Fibroblast of lung (primary cell): ENCODE measurements at regions not wholly inside any gene's neighbourhood (a gene's known extent, or its start where the extent isn't known, plus 50 kb on each side); places are given as distances from the start of the nearest gene placed in this dataset.

Experiments
- DNase-seq, 2 donors: peaks; one replicate each; pipeline versions ENCODE4 v3.0.0 to v3.0.0-alpha.2; 2010; ENCODE audit warnings: low read depth in 2 of 2
- H2AFZ ChIP-seq: 2 replicates; pipeline ENCODE4 v1.5.1; 2012; ENCODE audit warnings: low read length, control low read depth, inconsistent platforms
- H3K27ac ChIP-seq: 2 replicates; pipeline ENCODE4 v1.5.1; 2011; ENCODE audit warnings: low read length, control low read depth; ENCODE audit not compliant: insufficient read depth
- H3K27me3 ChIP-seq: 2 replicates; pipeline ENCODE4 v1.5.1; 2011; ENCODE audit warnings: mild to moderate bottlenecking, low read length; ENCODE audit not compliant: control insufficient read depth, insufficient read depth
- H3K36me3 ChIP-seq: 2 replicates; pipeline ENCODE4 v1.5.1; 2011; ENCODE audit warnings: low read length; ENCODE audit not compliant: control insufficient read depth, insufficient read depth
- H3K4me1 ChIP-seq: 2 replicates; pipeline ENCODE4 v1.5.1; 2011; ENCODE audit warnings: low read length; ENCODE audit not compliant: control insufficient read depth, insufficient read depth; ENCODE audit errors: extremely low read depth
- H3K4me2 ChIP-seq: 2 replicates; pipeline ENCODE4 v1.5.1; 2011; ENCODE audit warnings: low read length, control low read depth; ENCODE audit not compliant: insufficient read depth; ENCODE audit errors: extremely low read depth
- H3K4me3 ChIP-seq, 4 experiments: fragments of 200-600 bp in 1 of 4; sonication (generic) in 1 of 4; replicated peaks in 1 of 4; 2 replicates each; pipeline ENCODE4 v1.5.1; 2011 to 2016; ENCODE audit warnings: low read length in 4 of 4, low read depth in 3 of 4, mild to moderate bottlenecking in 3 of 4, control low read depth in 2 of 4, inconsistent platforms in 1 of 4, mixed read lengths in 1 of 4; ENCODE audit not compliant: insufficient read depth in 1 of 4; ENCODE audit errors: control extremely low read depth in 1 of 4
- H3K79me2 ChIP-seq: 2 replicates; pipeline ENCODE4 v1.5.1; 2012; ENCODE audit warnings: mild to moderate bottlenecking, low read length, inconsistent platforms; ENCODE audit not compliant: control insufficient read depth, insufficient read depth
- H3K9ac ChIP-seq: 2 replicates; pipeline ENCODE4 v1.5.1; 2011; ENCODE audit warnings: mild to moderate bottlenecking, low read length, control low read depth; ENCODE audit not compliant: insufficient read depth
- H3K9me3 ChIP-seq: 2 replicates; pipeline ENCODE4 v1.5.1; 2012; ENCODE audit warnings: low read depth, low read length; ENCODE audit not compliant: control insufficient read depth, insufficient read depth
- H4K20me1 ChIP-seq: 2 replicates; pipeline ENCODE4 v1.5.1; 2011; ENCODE audit warnings: low read length; ENCODE audit not compliant: control insufficient read depth, insufficient read depth; ENCODE audit errors: extremely low read depth
- EZH2 ChIP-seq: IDR thresholded peaks from 2 replicates; pipeline ENCODE4 v1.5.1; 2012; ENCODE audit warnings: low read length, control low read depth, mild to moderate bottlenecking; ENCODE audit errors: missing control alignments
- TF ChIP-seq, protein P1 (sequence below), 2 donors: IDR thresholded peaks in 1 of 2; conservative IDR thresholded peaks in 1 of 2; 1 replicate in 1 of 2; 2 replicates in 1 of 2; pipeline ENCODE4 v1.5.1; 2011 to 2012; ENCODE audit warnings: low read length in 2 of 2, control low read depth in 1 of 2, inconsistent platforms in 1 of 2, low read depth in 1 of 2, mild to moderate bottlenecking in 1 of 2

DNA sequence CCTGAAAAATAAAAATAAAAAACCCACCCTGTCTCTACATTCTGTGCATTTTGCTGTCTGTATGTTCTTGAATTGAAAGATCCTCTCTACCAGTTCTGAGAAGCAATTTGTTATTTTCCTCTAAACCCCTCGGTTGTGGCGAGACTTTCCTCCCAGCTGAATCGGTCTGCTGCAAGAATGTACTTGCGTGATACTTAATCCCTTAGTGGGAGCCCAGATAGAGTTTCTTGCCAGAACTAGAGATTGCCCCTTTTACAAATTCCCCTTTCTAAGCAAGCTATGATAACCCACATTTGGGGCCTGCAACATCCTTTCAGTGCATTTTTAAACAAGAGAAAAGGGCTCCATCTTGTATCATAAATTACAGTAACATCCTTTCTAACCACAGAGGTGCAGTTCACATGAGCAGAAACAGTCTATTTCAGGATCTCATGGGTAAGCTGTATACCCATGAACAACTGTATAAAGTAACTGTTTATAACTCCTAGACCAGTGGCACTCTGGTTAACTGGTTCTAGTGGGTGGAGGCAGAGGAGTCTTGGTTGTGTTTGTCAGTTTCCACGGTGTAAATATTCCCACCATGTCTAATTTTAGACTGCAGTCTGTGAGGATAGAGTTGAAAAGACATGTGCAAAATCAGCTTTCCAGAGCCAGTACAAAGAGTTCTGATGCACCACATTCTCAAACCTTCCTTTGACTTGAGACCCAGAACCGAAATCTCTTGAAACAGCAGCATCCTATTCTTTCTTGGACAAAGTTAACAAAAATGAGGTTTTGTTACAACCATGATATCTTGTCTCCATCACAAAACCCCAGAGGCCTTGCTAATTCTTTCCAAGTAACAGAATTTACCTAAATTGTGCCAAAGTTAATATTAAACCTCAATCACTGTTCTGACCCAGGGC lies 113.1 kb upstream of the ZNF217 start:
- no peaks in the 10 kb centered on the region for H4K20me1 ChIP-seq
- H3K79me2 ChIP-seq, result no peaks in the 10 kb centered on the region
- no peaks in the 10 kb centered on the region for H3K9me3 ChIP-seq
- no peak overlapping the region for H3K9ac ChIP-seq
- H3K27me3 ChIP-seq, result no peaks in the 10 kb centered on the region
- peak overlapping the region; percentile 20 for H3K27ac ChIP-seq
- H2AFZ ChIP-seq, result no peak overlapping the region
- no peaks in the 10 kb centered on the region for H3K36me3 ChIP-seq
- TF ChIP-seq, protein P1, sequence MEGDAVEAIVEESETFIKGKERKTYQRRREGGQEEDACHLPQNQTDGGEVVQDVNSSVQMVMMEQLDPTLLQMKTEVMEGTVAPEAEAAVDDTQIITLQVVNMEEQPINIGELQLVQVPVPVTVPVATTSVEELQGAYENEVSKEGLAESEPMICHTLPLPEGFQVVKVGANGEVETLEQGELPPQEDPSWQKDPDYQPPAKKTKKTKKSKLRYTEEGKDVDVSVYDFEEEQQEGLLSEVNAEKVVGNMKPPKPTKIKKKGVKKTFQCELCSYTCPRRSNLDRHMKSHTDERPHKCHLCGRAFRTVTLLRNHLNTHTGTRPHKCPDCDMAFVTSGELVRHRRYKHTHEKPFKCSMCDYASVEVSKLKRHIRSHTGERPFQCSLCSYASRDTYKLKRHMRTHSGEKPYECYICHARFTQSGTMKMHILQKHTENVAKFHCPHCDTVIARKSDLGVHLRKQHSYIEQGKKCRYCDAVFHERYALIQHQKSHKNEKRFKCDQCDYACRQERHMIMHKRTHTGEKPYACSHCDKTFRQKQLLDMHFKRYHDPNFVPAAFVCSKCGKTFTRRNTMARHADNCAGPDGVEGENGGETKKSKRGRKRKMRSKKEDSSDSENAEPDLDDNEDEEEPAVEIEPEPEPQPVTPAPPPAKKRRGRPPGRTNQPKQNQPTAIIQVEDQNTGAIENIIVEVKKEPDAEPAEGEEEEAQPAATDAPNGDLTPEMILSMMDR (conservative IDR thresholded peaks at IDR 0.05 in 1 of 2, IDR thresholded peaks at IDR 0.05 in 1 of 2; ENCODE audit: low read depth in 1 of 2, low read length in 2 of 2), result no peak
- TF ChIP-seq EZH2, result no peak
- peak; percentile 28 to 59 for DNase-seq
- H3K4me3 ChIP-seq, result no peak overlapping the region
- H3K4me2 ChIP-seq, result no peak overlapping the region
- H3K4me1 ChIP-seq, result peaks cover 16% of the 10 kb centered on the region

DNA sequence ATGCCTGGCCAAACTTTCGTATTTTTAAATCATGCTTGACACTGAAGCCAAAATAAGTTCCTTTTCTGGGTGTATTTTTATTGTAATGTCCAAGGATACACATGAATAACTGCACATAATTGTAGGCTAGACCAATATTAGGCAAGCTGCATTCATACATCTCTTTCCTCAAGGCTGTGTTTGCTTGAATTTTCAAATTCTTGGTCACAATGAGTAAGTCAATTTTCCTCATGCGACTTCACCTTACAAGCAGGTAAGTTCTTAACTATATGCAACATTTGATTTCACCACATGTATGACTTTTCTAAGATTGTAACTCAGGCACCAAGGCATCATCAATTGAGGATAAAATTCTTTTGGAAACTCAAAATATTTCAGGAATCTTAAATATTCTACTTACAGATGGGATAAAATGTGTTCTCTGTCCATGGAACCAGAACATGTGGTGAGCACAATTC lies 112.4 kb upstream of the ZNF217 start:
- Histone ChIP-seq H3K79me2 (no peaks in the 10 kb centered on the region), H3K4me3 (no peak overlapping the region), H3K4me1 (peaks cover 16% of the 10 kb centered on the region), H4K20me1 (no peaks in the 10 kb centered on the region), H3K27ac (peak overlapping the region; percentile 20), H2AFZ (no peak overlapping the region), H3K27me3 (no peaks in the 10 kb centered on the region), H3K9me3 (no peaks in the 10 kb centered on the region), H3K9ac (no peak overlapping the region), H3K4me2 (no peak overlapping the region), H3K36me3 (no peaks in the 10 kb centered on the region)
- TF ChIP-seq EZH2, result no peak
- TF ChIP-seq, protein P1 (conservative IDR thresholded peaks at IDR 0.05 in 1 of 2, IDR thresholded peaks at IDR 0.05 in 1 of 2; ENCODE audit: low read depth in 1 of 2, low read length in 2 of 2), result no peak
- DNase-seq, result peak in 1 of 2 donors; percentile 55

DNA sequence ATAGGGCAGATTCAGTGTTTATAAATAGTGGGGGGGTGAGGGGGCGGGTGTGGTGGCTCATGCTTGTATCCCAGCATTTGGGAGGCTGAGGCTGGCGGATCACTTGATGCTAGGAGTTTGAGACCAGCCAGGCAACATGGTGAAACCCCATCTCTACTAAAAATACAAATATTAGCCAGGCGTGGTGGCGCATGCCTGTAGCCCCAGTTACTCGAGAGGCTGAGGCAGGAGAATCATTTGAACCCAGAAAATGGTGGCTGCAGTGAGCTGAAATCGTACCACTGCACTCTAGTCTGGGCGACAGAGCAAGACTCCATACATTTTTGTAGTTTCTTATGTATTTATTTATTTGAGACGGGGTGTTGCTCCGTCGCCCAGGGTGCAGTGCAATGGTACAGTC lies 109.0 kb upstream of the ZNF217 start:
- Histone ChIP-seq H2AFZ (no peak overlapping the region), H3K9ac (no peak overlapping the region), H3K4me1 (peaks cover 8% of the 10 kb centered on the region), H3K4me2 (no peak overlapping the region), H3K36me3 (no peaks in the 10 kb centered on the region), H3K79me2 (no peaks in the 10 kb centered on the region), H3K4me3 (no peak overlapping the region), H3K9me3 (no peaks in the 10 kb centered on the region), H3K27ac (no peak overlapping the region), H3K27me3 (no peaks in the 10 kb centered on the region), H4K20me1 (no peaks in the 10 kb centered on the region)
- TF ChIP-seq, protein P1 (conservative IDR thresholded peaks at IDR 0.05 in 1 of 2, IDR thresholded peaks at IDR 0.05 in 1 of 2; ENCODE audit: low read depth in 1 of 2, low read length in 2 of 2), result no peak
- no peak for DNase-seq
